Osteoblast (primary cell): ENCODE measurements at regions not wholly inside any gene's neighbourhood (a gene's known extent, or its start where the extent isn't known, plus 50 kb on each side); places are given as distances from the start of the nearest gene placed in this dataset. TPM values are rescaled to one million over a fixed set of nuclear protein-coding genes. Genes with fewer than 3 reads are reported as not detected.

Experiments used
- DNase-seq: peaks from one replicate; pipeline ENCODE4 v3.0.0; 2011; ENCODE audit warnings: low spot score, mixed read lengths; ENCODE audit not compliant: insufficient read length; ENCODE audit errors: missing footprints
- H2AFZ ChIP-seq: 2 replicates; pipeline ENCODE4 v1.6.0; 2011; ENCODE audit warnings: mild to moderate bottlenecking, low read length
- H3K27ac ChIP-seq: 2 replicates; pipeline ENCODE4 v1.5.1; 2011; ENCODE audit warnings: mild to moderate bottlenecking, low read depth, low read length, moderate library complexity
- H3K27me3 ChIP-seq: 2 replicates; pipeline ENCODE4 v1.6.0; 2012; ENCODE audit warnings: mild to moderate bottlenecking, control low read depth, inconsistent platforms, low read length, moderate library complexity; ENCODE audit not compliant: insufficient read depth
- H3K36me3 ChIP-seq: 2 replicates; pipeline ENCODE4 v1.5.1; 2011; ENCODE audit warnings: mild to moderate bottlenecking, low read length, control low read depth, moderate library complexity; ENCODE audit not compliant: insufficient read depth
- H3K4me1 ChIP-seq: 2 replicates; pipeline ENCODE4 v1.5.1; 2011; ENCODE audit warnings: mild to moderate bottlenecking, low read length, control low read depth, moderate library complexity; ENCODE audit not compliant: insufficient read depth
- H3K4me2 ChIP-seq: 2 replicates; pipeline ENCODE4 v1.6.0; 2011; ENCODE audit warnings: mild to moderate bottlenecking, low read length; ENCODE audit not compliant: insufficient read depth
- H3K4me3 ChIP-seq: fragments of 200-600 bp; sonication (generic); 3 replicates; pipeline ENCODE4 v1.5.1; 2012; ENCODE audit warnings: mild to moderate bottlenecking, low read length, inconsistent platforms; ENCODE audit not compliant: insufficient read depth
- H3K79me2 ChIP-seq: 2 replicates; pipeline ENCODE4 v1.6.0; 2012; ENCODE audit warnings: mild to moderate bottlenecking, low read length, control low read depth, inconsistent platforms; ENCODE audit not compliant: insufficient read depth
- H3K9me3 ChIP-seq: 2 replicates; pipeline ENCODE4 v1.5.1; 2011; ENCODE audit warnings: low read depth, low read length, control low read depth
- H4K20me1 ChIP-seq: 2 replicates; pipeline ENCODE4 v1.6.0; 2012; ENCODE audit warnings: mild to moderate bottlenecking, low read length, control low read depth; ENCODE audit not compliant: insufficient read depth
- small RNA-seq: library from RNA; depleted of rRNA; stranded (forward); fragments of <200 nt; gene quantifications from one replicate; pipeline ENCODE3, GENCODE V24; 2012
- TF ChIP-seq, protein P1 (sequence below): IDR thresholded peaks from 2 replicates; pipeline ENCODE4 v1.5.1; 2011; ENCODE audit warnings: mild to moderate bottlenecking, low read depth, low read length, moderate library complexity; ENCODE audit errors: extremely low read depth

DNA sequence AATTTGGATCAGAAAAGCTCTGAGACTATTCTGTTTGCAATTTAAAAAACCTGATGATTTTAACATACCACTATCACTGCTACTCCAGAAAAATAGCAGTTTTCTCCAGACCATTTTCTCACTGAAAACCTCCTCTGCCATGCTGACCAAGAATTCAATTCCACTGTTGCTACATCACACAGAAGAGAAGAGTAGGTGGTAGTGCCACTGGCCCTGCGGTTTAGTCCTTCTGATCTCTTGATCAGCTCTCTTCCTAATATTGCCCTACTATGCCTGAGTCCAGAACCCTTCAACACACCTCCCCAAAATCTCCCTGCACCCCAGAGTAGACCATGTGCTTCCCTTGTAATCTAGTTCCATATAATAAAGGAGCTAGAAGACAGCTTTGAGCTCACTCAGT, 55.8 kb upstream of the HS3ST1 start:
- Histone ChIP-seq H3K9me3 (no peaks in the 10 kb centered on the region), H3K36me3 (no peaks in the 10 kb centered on the region), H4K20me1 (no peaks in the 10 kb centered on the region), H3K4me1 (no peaks in the 10 kb centered on the region), H2AFZ (no peak overlapping the region), H3K27ac (no peak overlapping the region), H3K4me2 (no peak overlapping the region), H3K4me3 (no peak overlapping the region), H3K27me3 (no peaks in the 10 kb centered on the region), H3K79me2 (no peaks in the 10 kb centered on the region)
- DNase-seq = no peak
- TF ChIP-seq, protein P1, sequence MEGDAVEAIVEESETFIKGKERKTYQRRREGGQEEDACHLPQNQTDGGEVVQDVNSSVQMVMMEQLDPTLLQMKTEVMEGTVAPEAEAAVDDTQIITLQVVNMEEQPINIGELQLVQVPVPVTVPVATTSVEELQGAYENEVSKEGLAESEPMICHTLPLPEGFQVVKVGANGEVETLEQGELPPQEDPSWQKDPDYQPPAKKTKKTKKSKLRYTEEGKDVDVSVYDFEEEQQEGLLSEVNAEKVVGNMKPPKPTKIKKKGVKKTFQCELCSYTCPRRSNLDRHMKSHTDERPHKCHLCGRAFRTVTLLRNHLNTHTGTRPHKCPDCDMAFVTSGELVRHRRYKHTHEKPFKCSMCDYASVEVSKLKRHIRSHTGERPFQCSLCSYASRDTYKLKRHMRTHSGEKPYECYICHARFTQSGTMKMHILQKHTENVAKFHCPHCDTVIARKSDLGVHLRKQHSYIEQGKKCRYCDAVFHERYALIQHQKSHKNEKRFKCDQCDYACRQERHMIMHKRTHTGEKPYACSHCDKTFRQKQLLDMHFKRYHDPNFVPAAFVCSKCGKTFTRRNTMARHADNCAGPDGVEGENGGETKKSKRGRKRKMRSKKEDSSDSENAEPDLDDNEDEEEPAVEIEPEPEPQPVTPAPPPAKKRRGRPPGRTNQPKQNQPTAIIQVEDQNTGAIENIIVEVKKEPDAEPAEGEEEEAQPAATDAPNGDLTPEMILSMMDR = no peak

DNA sequence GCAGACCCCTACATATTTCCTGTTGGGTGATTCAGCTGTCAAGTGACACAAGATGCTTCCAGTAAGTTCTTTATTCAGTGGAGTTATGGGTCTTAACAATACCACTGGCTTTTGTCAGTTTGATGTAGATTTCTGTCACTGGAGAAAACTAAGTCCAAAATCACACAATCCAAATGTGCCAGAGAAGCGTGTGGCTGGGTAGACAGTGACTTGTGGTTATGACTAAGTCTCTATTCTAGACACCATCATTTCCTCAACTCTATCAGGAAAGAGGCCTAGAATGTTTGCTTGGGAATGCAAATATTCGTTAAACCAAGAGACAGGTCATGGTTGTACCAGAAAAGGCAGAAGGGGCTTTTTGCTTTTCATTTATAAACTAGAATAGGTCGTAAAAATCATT, 54.4 kb upstream of the HS3ST1 start:
- no peak overlapping the region for H2AFZ ChIP-seq
- H3K4me2 ChIP-seq = no peak overlapping the region
- no peaks in the 10 kb centered on the region for H3K27me3 ChIP-seq
- H3K4me1 ChIP-seq = no peaks in the 10 kb centered on the region
- DNase-seq = no peak
- H3K27ac ChIP-seq = no peak overlapping the region
- H3K4me3 ChIP-seq = no peak overlapping the region
- H4K20me1 ChIP-seq = no peaks in the 10 kb centered on the region
- TF ChIP-seq, protein P1 = no peak
- H3K36me3 ChIP-seq = no peaks in the 10 kb centered on the region
- H3K79me2 ChIP-seq = no peaks in the 10 kb centered on the region
- H3K9me3 ChIP-seq = no peaks in the 10 kb centered on the region

DNA sequence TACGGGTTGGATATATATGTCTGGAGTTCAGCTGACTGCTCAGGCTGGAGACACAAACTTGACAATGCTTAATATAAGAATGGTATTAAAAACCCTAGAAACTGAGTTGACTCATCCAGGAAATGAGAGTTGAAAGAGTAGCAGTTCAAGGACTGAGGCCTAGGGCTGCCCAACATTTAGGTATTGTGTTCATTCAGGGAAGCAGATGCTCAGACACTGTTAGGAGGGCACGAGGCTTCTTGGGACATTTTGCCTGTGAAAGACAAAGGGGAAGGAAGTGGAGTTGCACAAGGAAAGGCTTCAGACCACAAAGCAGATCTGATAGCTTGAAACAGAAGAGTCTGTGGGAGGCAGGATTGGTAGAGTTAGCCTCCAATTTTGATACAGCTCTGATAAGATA, 52.0 kb upstream of the HS3ST1 start:
- H3K27ac ChIP-seq = no peak overlapping the region
- H3K36me3 ChIP-seq = no peaks in the 10 kb centered on the region
- no peaks in the 10 kb centered on the region for H4K20me1 ChIP-seq
- H3K4me2 ChIP-seq = no peak overlapping the region
- no peaks in the 10 kb centered on the region for H3K79me2 ChIP-seq
- no peaks in the 10 kb centered on the region for H3K4me1 ChIP-seq
- no peaks in the 10 kb centered on the region for H3K9me3 ChIP-seq
- TF ChIP-seq, protein P1 = no peak
- no peak for DNase-seq
- H3K27me3 ChIP-seq = no peaks in the 10 kb centered on the region
- no peak overlapping the region for H2AFZ ChIP-seq
- H3K4me3 ChIP-seq = no peak overlapping the region

Small RNA genes in the stretch of these regions (small RNA-seq; reads per million reads assigned to genes)
- gene RF00026 = not detected
- not detected for gene RNU6-578P
